Caco-2 (cell line): ENCODE measurements at regions not wholly inside any gene's neighbourhood (a gene's known extent, or its start where the extent isn't known, plus 50 kb on each side); places are given as distances from the start of the nearest gene placed in this dataset.

Experiments
- BruUV-seq: library from RNA; stranded (reverse); fragments of 400-500 nt; replicated peaks from 2 replicates; lab custom pipeline; 2021; lab: Mats Ljungman, UMichigan
- CTCF ChIA-PET: fragments of 300-600 bp; sonication (Branson Sonifier 250); formaldehyde crosslinking; loops from one replicate; lab custom pipeline; 2022; ENCODE audit warnings: antibody characterized with exemption; lab: Charles Lee
- POLR2A ChIA-PET: fragments of 300-600 bp; sonication (Branson Sonifier 250); formaldehyde crosslinking; loops from one replicate; lab custom pipeline; 2022; ENCODE audit warnings: antibody characterized with exemption; lab: Charles Lee
- DNase-seq, 2 experiments: peaks; one replicate each; pipeline versions ENCODE4 v3.0.0 to v3.0.0-alpha.2; 2020 to 2022
- H3K27me3 ChIP-seq: replicated peaks from 2 replicates; pipeline ENCODE4 v1.6.0; 2011; ENCODE audit warnings: low read length; ENCODE audit not compliant: control insufficient read depth, insufficient read depth
- H3K36me3 ChIP-seq: 2 replicates; pipeline ENCODE4 v1.5.1; 2011; ENCODE audit warnings: low read length; ENCODE audit not compliant: control insufficient read depth, insufficient read depth
- H3K4me1 ChIP-seq: fragments of 250-450 bp; sonication (Bioruptor Pico); 2 replicates; pipeline ENCODE4 v1.5.1; 2020; ENCODE audit warnings: mild to moderate bottlenecking
- H3K4me3 ChIP-seq: 2 replicates; pipeline ENCODE4 v1.5.1; 2011; ENCODE audit warnings: low read depth, mild to moderate bottlenecking, control low read depth, low read length
- H3K9me3 ChIP-seq: fragments of 250-450 bp; sonication (Bioruptor Pico); 2 replicates; pipeline ENCODE4 v1.5.1; 2020; ENCODE audit warnings: mild to moderate bottlenecking, moderate library complexity
- H3K27ac Mint-ChIP-seq: one replicate; pipeline ENCODE4 v1.8.0; 2022; ENCODE audit warnings: mixed read lengths; ENCODE audit not compliant: unreplicated experiment
- H3K27me3 Mint-ChIP-seq: one replicate; pipeline ENCODE4 v1.8.0; 2022; ENCODE audit warnings: mixed read lengths; ENCODE audit not compliant: insufficient read depth, unreplicated experiment
- H3K36me3 Mint-ChIP-seq: one replicate; pipeline ENCODE4 v1.8.0; 2022; ENCODE audit warnings: mild to moderate bottlenecking, mixed read lengths; ENCODE audit not compliant: insufficient read depth, unreplicated experiment
- H3K4me1 Mint-ChIP-seq: one replicate; pipeline ENCODE4 v1.8.0; 2022; ENCODE audit warnings: low read depth, mixed read lengths; ENCODE audit not compliant: unreplicated experiment
- H3K4me3 Mint-ChIP-seq: one replicate; pipeline ENCODE4 v1.8.0; 2022; ENCODE audit warnings: mild to moderate bottlenecking, moderate library complexity, mixed read lengths; ENCODE audit not compliant: unreplicated experiment
- H3K9me3 Mint-ChIP-seq: one replicate; pipeline ENCODE4 v1.8.0; 2022; ENCODE audit warnings: mixed read lengths; ENCODE audit not compliant: unreplicated experiment
- intact Hi-C: fragments of 100-400 bp; cut with micrococcal nuclease; formaldehyde crosslinking; loops from one replicate; pipeline ENCODE4 v1.10.0; 2022; ENCODE audit not compliant: unreplicated experiment
- TF ChIP-seq, protein P1 (sequence below), 2 experiments: fragments of 200-600 bp in 1 of 2; IDR thresholded peaks; 1 replicate in 1 of 2; 2 replicates in 1 of 2; pipeline versions ENCODE4 v1.5.1 to v1.8.0; 2011 to 2022; ENCODE audit warnings: antibody characterized with exemption in 1 of 2, control low read depth in 1 of 2, inconsistent platforms in 1 of 2, low read depth in 1 of 2, low read length in 1 of 2, mild to moderate bottlenecking in 1 of 2, moderate library complexity in 1 of 2; ENCODE audit not compliant: insufficient read depth in 1 of 2, severe bottlenecking in 1 of 2, unreplicated experiment in 1 of 2

DNA sequence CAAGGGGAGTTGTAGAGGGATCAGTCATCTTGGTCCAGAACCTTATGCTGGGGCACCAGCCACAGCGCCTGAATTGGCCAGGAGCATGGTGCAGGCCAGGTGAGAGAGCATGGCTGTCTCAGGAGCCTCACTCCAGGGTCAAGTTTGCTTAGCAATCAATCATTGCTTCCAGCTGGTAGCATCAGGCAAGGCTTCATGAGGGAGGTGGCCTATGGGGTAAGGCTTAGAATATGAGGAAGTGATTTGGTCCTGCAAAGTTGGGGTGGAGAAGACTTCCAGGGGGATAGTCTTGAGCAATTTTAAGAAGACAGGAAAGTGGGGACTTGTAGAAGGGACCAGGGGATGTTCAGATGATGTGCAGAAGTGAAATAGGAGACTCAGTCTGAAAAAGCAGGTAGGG is 53.9 kb upstream of the PITX1 start:
- TF ChIP-seq, protein P1, sequence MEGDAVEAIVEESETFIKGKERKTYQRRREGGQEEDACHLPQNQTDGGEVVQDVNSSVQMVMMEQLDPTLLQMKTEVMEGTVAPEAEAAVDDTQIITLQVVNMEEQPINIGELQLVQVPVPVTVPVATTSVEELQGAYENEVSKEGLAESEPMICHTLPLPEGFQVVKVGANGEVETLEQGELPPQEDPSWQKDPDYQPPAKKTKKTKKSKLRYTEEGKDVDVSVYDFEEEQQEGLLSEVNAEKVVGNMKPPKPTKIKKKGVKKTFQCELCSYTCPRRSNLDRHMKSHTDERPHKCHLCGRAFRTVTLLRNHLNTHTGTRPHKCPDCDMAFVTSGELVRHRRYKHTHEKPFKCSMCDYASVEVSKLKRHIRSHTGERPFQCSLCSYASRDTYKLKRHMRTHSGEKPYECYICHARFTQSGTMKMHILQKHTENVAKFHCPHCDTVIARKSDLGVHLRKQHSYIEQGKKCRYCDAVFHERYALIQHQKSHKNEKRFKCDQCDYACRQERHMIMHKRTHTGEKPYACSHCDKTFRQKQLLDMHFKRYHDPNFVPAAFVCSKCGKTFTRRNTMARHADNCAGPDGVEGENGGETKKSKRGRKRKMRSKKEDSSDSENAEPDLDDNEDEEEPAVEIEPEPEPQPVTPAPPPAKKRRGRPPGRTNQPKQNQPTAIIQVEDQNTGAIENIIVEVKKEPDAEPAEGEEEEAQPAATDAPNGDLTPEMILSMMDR (IDR thresholded peaks at IDR 0.05; ENCODE audit: insufficient read depth in 1 of 2, low read depth in 1 of 2, low read length in 1 of 2, severe bottlenecking in 1 of 2, unreplicated experiment in 1 of 2) = no peak
- H3K27me3 Mint-ChIP-seq = no peaks in the 10 kb centered on the region
- no peak overlapping the region for H3K27ac Mint-ChIP-seq
- no peaks in the 10 kb centered on the region for H3K36me3 ChIP-seq
- no peaks in the 10 kb centered on the region for H3K27me3 ChIP-seq
- no peaks in the 10 kb centered on the region for H3K4me1 ChIP-seq
- intact Hi-C loops = no loop called here
- no peak overlapping the region for H3K4me3 ChIP-seq
- ChIA-PET POLR2A (no interaction called here), CTCF (no interaction called here)
- no peak overlapping the region for H3K4me3 Mint-ChIP-seq
- peaks cover 10% of the 10 kb centered on the region for H3K9me3 Mint-ChIP-seq
- no peak for DNase-seq
- H3K4me1 Mint-ChIP-seq = peaks cover 9% of the 10 kb centered on the region
- H3K36me3 Mint-ChIP-seq = no peaks in the 10 kb centered on the region
- no TSS peak for BruUV-seq
- no peaks in the 10 kb centered on the region for H3K9me3 ChIP-seq

DNA sequence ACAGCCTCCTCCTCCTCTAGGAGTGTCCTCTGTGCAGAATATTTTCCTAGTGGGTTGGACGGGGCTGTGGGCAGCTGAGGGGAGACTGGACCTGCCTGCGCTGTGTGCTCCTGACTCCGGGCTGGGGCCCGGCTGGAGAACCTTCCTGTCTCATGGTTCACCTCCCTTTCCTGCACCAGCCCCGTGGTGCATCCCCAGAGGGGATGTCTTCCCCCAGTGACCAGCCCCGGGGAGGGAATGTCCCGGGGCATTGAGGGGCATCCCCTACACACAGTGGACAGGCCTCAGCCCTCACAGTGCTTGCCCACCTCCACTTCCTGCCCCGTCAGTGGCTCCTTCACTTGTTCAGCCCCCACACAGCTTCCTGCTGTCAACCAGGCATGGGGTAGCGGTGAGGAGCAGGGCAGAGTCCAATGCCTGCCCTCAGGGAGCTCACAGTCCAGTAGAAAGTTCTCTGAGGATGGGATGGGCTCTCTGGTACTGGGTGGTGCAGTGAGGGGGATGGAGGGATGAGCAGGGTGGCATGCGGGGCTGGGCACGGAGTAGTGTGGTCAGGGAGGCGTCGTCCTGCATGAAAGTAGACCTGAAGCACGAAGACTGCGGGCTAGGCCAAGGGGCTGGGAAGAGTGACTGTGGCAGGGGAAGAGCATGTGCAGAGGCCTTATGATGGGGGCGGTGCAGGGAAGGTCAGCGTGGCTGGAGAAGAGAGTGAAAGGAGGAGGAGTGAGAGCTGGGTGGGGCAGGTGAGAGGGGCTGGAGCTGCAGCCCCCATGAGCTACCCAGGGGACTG is 52.1 kb upstream of the PITX1 start:
- H3K9me3 Mint-ChIP-seq = peaks cover 24% of the 10 kb centered on the region
- TF ChIP-seq, protein P1 (IDR thresholded peaks at IDR 0.05; ENCODE audit: insufficient read depth in 1 of 2, low read depth in 1 of 2, low read length in 1 of 2, severe bottlenecking in 1 of 2, unreplicated experiment in 1 of 2) = no peak
- no peak overlapping the region for H3K27ac Mint-ChIP-seq
- Histone ChIP-seq H3K36me3 (no peaks in the 10 kb centered on the region), H3K9me3 (peaks cover under 1% of the 10 kb centered on the region), H3K4me3 (no peak overlapping the region), H3K27me3 (no peaks in the 10 kb centered on the region), H3K4me1 (no peaks in the 10 kb centered on the region)
- no peak overlapping the region for H3K4me3 Mint-ChIP-seq
- POLR2A ChIA-PET = no interaction called here
- intact Hi-C loops = no loop called here
- H3K27me3 Mint-ChIP-seq = no peaks in the 10 kb centered on the region
- H3K4me1 Mint-ChIP-seq = peaks cover 9% of the 10 kb centered on the region
- no peaks in the 10 kb centered on the region for H3K36me3 Mint-ChIP-seq
- DNase-seq = no peak
- CTCF ChIA-PET = no interaction called here
- BruUV-seq = no TSS peak

DNA sequence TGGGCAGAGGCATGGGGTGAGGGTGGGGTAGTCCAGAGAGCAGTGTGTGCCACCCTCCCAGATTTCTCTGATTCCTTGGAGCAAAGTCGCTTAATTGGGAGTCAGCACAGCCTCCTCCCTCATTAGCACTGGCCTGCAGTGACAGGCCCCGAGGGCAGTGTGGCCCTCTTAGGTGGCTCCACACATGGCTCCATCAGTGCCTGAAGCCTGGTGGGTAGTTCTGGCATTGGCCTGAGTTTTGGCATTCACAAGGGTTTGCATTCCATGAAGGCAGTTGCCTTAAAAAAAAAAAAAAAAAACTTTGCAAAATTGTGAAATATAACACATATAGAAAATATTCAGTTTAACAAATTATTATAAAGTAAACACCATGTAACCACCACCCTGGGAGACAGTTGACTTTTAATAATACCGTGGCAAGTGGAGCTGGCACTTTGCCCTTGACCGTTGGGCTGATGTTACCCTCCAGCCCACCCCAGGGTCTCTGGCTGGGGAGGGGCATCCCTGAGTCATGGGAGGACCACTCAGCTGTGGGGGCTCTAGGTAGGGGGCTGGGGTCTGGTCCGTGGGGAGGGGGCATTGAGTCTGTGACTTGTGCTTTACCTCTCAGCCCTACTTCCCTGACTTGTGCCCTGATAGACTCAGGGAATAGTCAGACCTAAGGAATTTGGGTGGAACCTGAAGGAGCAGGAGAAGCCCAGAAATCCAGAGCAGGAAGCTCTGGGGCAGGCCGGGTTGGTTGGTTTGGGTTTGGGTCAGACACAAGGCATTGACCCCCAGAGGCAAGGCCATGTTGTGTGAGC is 51.3 kb upstream of the PITX1 start:
- Histone ChIP-seq H3K27me3 (no peaks in the 10 kb centered on the region), H3K4me1 (no peaks in the 10 kb centered on the region), H3K9me3 (peaks cover 4% of the 10 kb centered on the region), H3K36me3 (no peaks in the 10 kb centered on the region), H3K4me3 (no peak overlapping the region)
- Mint-ChIP-seq H3K4me1 (peaks cover 9% of the 10 kb centered on the region), H3K4me3 (no peak overlapping the region), H3K27ac (no peak overlapping the region), H3K27me3 (no peaks in the 10 kb centered on the region), H3K9me3 (peaks cover 32% of the 10 kb centered on the region), H3K36me3 (no peaks in the 10 kb centered on the region)
- intact Hi-C loops = no loop called here
- ChIA-PET POLR2A (no interaction called here), CTCF (no interaction called here)
- no peak for DNase-seq
- TF ChIP-seq, protein P1 (IDR thresholded peaks at IDR 0.05; ENCODE audit: insufficient read depth in 1 of 2, low read depth in 1 of 2, low read length in 1 of 2, severe bottlenecking in 1 of 2, unreplicated experiment in 1 of 2) = no peak
- BruUV-seq = no TSS peak
